ENCODE measurements at regions not wholly inside any gene's neighbourhood (a gene's known extent, or its start where the extent isn't known, plus 50 kb on each side); places are given as distances from the start of the nearest gene placed in this dataset.

DNA sequence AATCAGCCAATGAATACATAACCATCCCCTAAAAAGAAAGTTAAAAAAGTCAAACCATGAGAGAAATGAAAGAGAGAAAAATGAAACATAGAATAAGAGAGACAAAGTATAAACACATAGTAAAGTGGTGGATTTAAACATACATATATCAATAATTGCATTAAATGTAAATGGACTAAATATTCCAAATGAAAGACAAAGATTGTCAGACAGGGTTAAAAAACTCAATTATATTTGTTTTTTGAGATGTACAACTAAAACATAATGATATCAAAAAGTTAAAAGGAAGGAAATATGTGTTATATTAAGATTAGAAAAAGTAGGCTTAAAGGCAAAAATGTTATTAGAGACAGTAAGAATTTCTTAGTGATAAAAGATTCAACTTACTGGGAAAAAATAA lies 83.8 kb upstream of the CELF4 start:
- H3K4me3 ChIP-seq (ENCODE audit: insufficient read depth, low read length, poor library complexity, severe bottlenecking): no peak overlapping the region
- TF ChIP-seq, protein P1, sequence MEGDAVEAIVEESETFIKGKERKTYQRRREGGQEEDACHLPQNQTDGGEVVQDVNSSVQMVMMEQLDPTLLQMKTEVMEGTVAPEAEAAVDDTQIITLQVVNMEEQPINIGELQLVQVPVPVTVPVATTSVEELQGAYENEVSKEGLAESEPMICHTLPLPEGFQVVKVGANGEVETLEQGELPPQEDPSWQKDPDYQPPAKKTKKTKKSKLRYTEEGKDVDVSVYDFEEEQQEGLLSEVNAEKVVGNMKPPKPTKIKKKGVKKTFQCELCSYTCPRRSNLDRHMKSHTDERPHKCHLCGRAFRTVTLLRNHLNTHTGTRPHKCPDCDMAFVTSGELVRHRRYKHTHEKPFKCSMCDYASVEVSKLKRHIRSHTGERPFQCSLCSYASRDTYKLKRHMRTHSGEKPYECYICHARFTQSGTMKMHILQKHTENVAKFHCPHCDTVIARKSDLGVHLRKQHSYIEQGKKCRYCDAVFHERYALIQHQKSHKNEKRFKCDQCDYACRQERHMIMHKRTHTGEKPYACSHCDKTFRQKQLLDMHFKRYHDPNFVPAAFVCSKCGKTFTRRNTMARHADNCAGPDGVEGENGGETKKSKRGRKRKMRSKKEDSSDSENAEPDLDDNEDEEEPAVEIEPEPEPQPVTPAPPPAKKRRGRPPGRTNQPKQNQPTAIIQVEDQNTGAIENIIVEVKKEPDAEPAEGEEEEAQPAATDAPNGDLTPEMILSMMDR (IDR thresholded peaks at IDR 0.05; ENCODE audit: insufficient read depth, low read length, poor library complexity, severe bottlenecking): no peak
- no peak for TF ChIP-seq EZH2phosphoT487 (conservative IDR thresholded peaks at IDR 0.05; ENCODE audit: low read length)
- peaks cover 11% of the 10 kb centered on the region; the same call in 1 of the 2 replicates for H3K9me3 ChIP-seq (ENCODE audit: insufficient read depth, low read length)
- no peak overlapping the region for H3K27ac ChIP-seq (ENCODE audit: low read depth, low read length)
- peaks cover 5% of the 10 kb centered on the region; the same call in 1 of the 2 replicates for H3K36me3 ChIP-seq (ENCODE audit: low read length)
- H4K20me1 ChIP-seq (ENCODE audit: low read depth, low read length): no peaks in the 10 kb centered on the region
- H3K9me2 ChIP-seq (replicated peaks; ENCODE audit: insufficient read depth, low read length): no peaks in the 10 kb centered on the region
- no peaks in the 10 kb centered on the region for H3K79me2 ChIP-seq (ENCODE audit: insufficient read depth, low read length)
- H3K27me3 ChIP-seq (ENCODE audit: low read length): no peaks in the 10 kb centered on the region
- H3F3A ChIP-seq (ENCODE audit: insufficient read depth): no peaks in the 10 kb centered on the region
- no peak overlapping the region for H3K4me2 ChIP-seq (ENCODE audit: low read depth, low read length, poor library complexity, severe bottlenecking)
- H2AFZ ChIP-seq (ENCODE audit: low read depth, low read length, severe bottlenecking): no peak overlapping the region
- no peak overlapping the region for H3K9ac ChIP-seq (ENCODE audit: low read length)

DNA sequence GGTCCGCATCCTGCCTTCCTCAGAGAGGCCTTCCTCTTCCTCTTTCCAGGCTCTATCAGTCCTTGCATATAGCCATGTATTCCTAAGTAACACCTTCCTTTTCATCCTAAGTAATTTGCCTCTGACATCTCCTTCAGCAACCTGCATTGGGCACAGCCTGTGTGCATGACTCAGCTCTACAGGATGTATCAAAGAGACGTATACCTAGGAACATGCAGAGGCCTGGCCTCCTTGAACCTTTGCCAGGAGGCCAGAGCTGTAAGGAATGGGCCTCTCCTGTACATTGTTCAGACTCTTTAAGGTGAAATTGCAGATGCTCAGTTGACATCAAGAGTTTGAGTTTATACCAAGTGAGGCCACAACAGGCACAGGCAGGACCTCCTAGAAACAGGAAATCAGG lies 76.0 kb upstream of the CELF4 start:
- Histone ChIP-seq H3K9ac (ENCODE audit: low read length) (no peak overlapping the region), H3K27me3 (ENCODE audit: low read length) (no peaks in the 10 kb centered on the region)
- TF ChIP-seq, protein P1 (IDR thresholded peaks at IDR 0.05; ENCODE audit: insufficient read depth, low read length, poor library complexity, severe bottlenecking): no peak
- no peak for TF ChIP-seq EZH2phosphoT487 (conservative IDR thresholded peaks at IDR 0.05; ENCODE audit: low read length)

GRCh38 chr18:37640504-37640903 lies 74.9 kb upstream of the CELF4 start:
- Histone ChIP-seq H3K27ac (ENCODE audit: low read depth, low read length) (no peak overlapping the region), H3K36me3 (ENCODE audit: low read length) (0 out of 2 replicates have a peak, but pooled peaks cover 2% of the 10 kb centered on the region), H3K9me2 (replicated peaks; ENCODE audit: insufficient read depth, low read length) (no peaks in the 10 kb centered on the region), H4K20me1 (ENCODE audit: low read depth, low read length) (no peaks in the 10 kb centered on the region), H3K4me3 (ENCODE audit: insufficient read depth, low read length, poor library complexity, severe bottlenecking) (no peak overlapping the region), H3K27me3 (ENCODE audit: low read length) (no peaks in the 10 kb centered on the region), H3F3A (ENCODE audit: insufficient read depth) (no peaks in the 10 kb centered on the region), H2AFZ (ENCODE audit: low read depth, low read length, severe bottlenecking) (no peak overlapping the region), H3K4me2 (ENCODE audit: low read depth, low read length, poor library complexity, severe bottlenecking) (no peak overlapping the region), H3K9me3 (ENCODE audit: insufficient read depth, low read length) (peaks cover 9% of the 10 kb centered on the region; the same call in 1 of the 2 replicates), H3K9ac (ENCODE audit: low read length) (no peak overlapping the region), H3K79me2 (ENCODE audit: insufficient read depth, low read length) (no peaks in the 10 kb centered on the region)
- TF ChIP-seq, protein P1 (IDR thresholded peaks at IDR 0.05; ENCODE audit: insufficient read depth, low read length, poor library complexity, severe bottlenecking): no peak
- no peak for TF ChIP-seq EZH2phosphoT487 (conservative IDR thresholded peaks at IDR 0.05; ENCODE audit: low read length)

More for the DNA sequence above, 76.0 kb upstream of the CELF4 start:
- no peaks in the 10 kb centered on the region for H3K79me2 ChIP-seq (ENCODE audit: insufficient read depth, low read length)
- 0 out of 2 replicates have a peak, but pooled peaks cover 2% of the 10 kb centered on the region for H3K36me3 ChIP-seq (ENCODE audit: low read length)
- no peaks in the 10 kb centered on the region for H3F3A ChIP-seq (ENCODE audit: insufficient read depth)
- peaks cover 12% of the 10 kb centered on the region; the same call in 1 of the 2 replicates for H3K9me3 ChIP-seq (ENCODE audit: insufficient read depth, low read length)
- no peaks in the 10 kb centered on the region for H4K20me1 ChIP-seq (ENCODE audit: low read depth, low read length)
- H2AFZ ChIP-seq (ENCODE audit: low read depth, low read length, severe bottlenecking): no peak overlapping the region
- H3K27ac ChIP-seq (ENCODE audit: low read depth, low read length): no peak overlapping the region
- no peak overlapping the region for H3K4me2 ChIP-seq (ENCODE audit: low read depth, low read length, poor library complexity, severe bottlenecking)
- H3K9me2 ChIP-seq (replicated peaks; ENCODE audit: insufficient read depth, low read length): no peaks in the 10 kb centered on the region
- H3K4me3 ChIP-seq (ENCODE audit: insufficient read depth, low read length, poor library complexity, severe bottlenecking): no peak overlapping the region

Data from SU-DHL-6 (cell line).